KG1 (cell line): ENCODE measurements at regions not wholly inside any gene's neighbourhood (a gene's known extent, or its start where the extent isn't known, plus 50 kb on each side); places are given as distances from the start of the nearest gene placed in this dataset.

Experiments
- DNase-seq: peaks from one replicate; lab custom pipeline; 2025; lab: John Stamatoyannopoulos, UW

GRCh38 chr4:23245203-23245832 lies 552.6 kb downstream of the GBA3 start:
- no peak for DNase-seq

- no peak for DNase-seq
These were observed 550.2 kb downstream of the GBA3 start for GRCh38 chr4:23242962-23243361.

- DNase-seq, result no peak
These were observed 548.7 kb downstream of the GBA3 start for GRCh38 chr4:23241408-23241807.

- no peak for DNase-seq
These were observed 546.1 kb downstream of the GBA3 start for GRCh38 chr4:23238848-23239247.

GRCh38 chr4:23237771-23238170 lies 545.0 kb downstream of the GBA3 start:
- no peak for DNase-seq

- no peak for DNase-seq
These were observed 543.1 kb downstream of the GBA3 start for GRCh38 chr4:23235628-23236390.

- no peak for DNase-seq
These were observed 542.0 kb downstream of the GBA3 start for GRCh38 chr4:23234716-23235115.

GRCh38 chr4:23234018-23234417 lies 541.3 kb downstream of the GBA3 start:
- DNase-seq, result no peak

- DNase-seq, result no peak
These were observed 540.9 kb downstream of the GBA3 start for GRCh38 chr4:23233596-23233995.

- DNase-seq, result no peak
These were observed 540.2 kb downstream of the GBA3 start for GRCh38 chr4:23232987-23233386.

GRCh38 chr4:23225564-23225963 lies 532.8 kb downstream of the GBA3 start:
- no peak for DNase-seq

GRCh38 chr4:23224684-23225420 lies 532.1 kb downstream of the GBA3 start:
- DNase-seq, result no peak

GRCh38 chr4:23220911-23221310 lies 528.2 kb downstream of the GBA3 start:
- DNase-seq, result no peak

GRCh38 chr4:23219779-23220408 lies 527.2 kb downstream of the GBA3 start:
- no peak for DNase-seq

- no peak for DNase-seq
These were observed 520.5 kb downstream of the GBA3 start for GRCh38 chr4:23213198-23213597.

- DNase-seq, result no peak
These were observed 519.8 kb downstream of the GBA3 start for GRCh38 chr4:23212558-23212957.

- DNase-seq, result no peak
These were observed 514.3 kb downstream of the GBA3 start for GRCh38 chr4:23207059-23207458.

GRCh38 chr4:23202712-23203247 lies 510.0 kb downstream of the GBA3 start:
- DNase-seq, result no peak

GRCh38 chr4:23194751-23195150 lies 502.0 kb downstream of the GBA3 start:
- no peak for DNase-seq

- DNase-seq, result no peak
These were observed 481.4 kb downstream of the GBA3 start for GRCh38 chr4:23174179-23174578.

- DNase-seq, result no peak
These were observed 479.2 kb downstream of the GBA3 start for GRCh38 chr4:23171976-23172375.

- DNase-seq, result no peak
These were observed 477.0 kb downstream of the GBA3 start for GRCh38 chr4:23169608-23170311.
